Neuronal stem cell (in vitro differentiated cells): ENCODE measurements at regions not wholly inside any gene's neighbourhood (a gene's known extent, or its start where the extent isn't known, plus 50 kb on each side); places are given as distances from the start of the nearest gene placed in this dataset.

Experiments
- DNase-seq: peaks from one replicate; pipeline ENCODE4 v3.0.0-alpha.2; 2013; ENCODE audit warnings: low spot score
- H2AFZ ChIP-seq: one replicate; pipeline ENCODE4 v1.6.1; 2013; ENCODE audit warnings: mild to moderate bottlenecking, low read length, inconsistent platforms
- H2AK5ac ChIP-seq: 2 replicates; pipeline ENCODE4 v1.6.1; 2013; ENCODE audit warnings: low read depth, mild to moderate bottlenecking, inconsistent platforms, low read length, moderate library complexity, mixed read lengths
- H2BK120ac ChIP-seq: 2 replicates; pipeline ENCODE4 v1.6.1; 2013; ENCODE audit warnings: low read depth, mild to moderate bottlenecking, inconsistent platforms, low read length, moderate library complexity, mixed read lengths
- H2BK12ac ChIP-seq: one replicate; pipeline ENCODE4 v1.6.1; 2013; ENCODE audit warnings: low read length, inconsistent platforms
- H2BK15ac ChIP-seq: 2 replicates; pipeline ENCODE4 v1.6.1; 2013; ENCODE audit warnings: mild to moderate bottlenecking, low read length, inconsistent platforms, mixed read lengths
- H2BK5ac ChIP-seq: one replicate; pipeline ENCODE4 v1.6.1; 2013; ENCODE audit warnings: inconsistent platforms, mild to moderate bottlenecking, low read length, moderate library complexity
- H3K14ac ChIP-seq: one replicate; pipeline ENCODE4 v1.6.1; 2013; ENCODE audit warnings: low read length, inconsistent platforms
- H3K18ac ChIP-seq: 2 replicates; pipeline ENCODE4 v1.6.1; 2013; ENCODE audit warnings: low read length, inconsistent platforms
- H3K23ac ChIP-seq: 2 replicates; pipeline ENCODE4 v1.6.1; 2013; ENCODE audit warnings: low read depth, mild to moderate bottlenecking, mixed read lengths, low read length, inconsistent platforms; ENCODE audit not compliant: poor library complexity
- H3K27ac ChIP-seq: replicated peaks from 3 replicates; pipeline ENCODE4 v1.5.1; 2013; ENCODE audit warnings: low read length, inconsistent platforms
- H3K27me3 ChIP-seq, 3 experiments: 2 replicates each; pipeline ENCODE4 v1.6.1; 2013; ENCODE audit warnings: low read length in 3 of 3, mild to moderate bottlenecking in 2 of 3, inconsistent platforms in 1 of 3, low read depth in 1 of 3, mixed read lengths in 1 of 3, moderate library complexity in 1 of 3; ENCODE audit not compliant: control insufficient read depth in 3 of 3, insufficient read depth in 3 of 3
- H3K36me3 ChIP-seq, 2 donors: replicated peaks in 1 of 2; 2 replicates each; pipeline ENCODE4 v1.6.1; 2013; ENCODE audit warnings: low read length in 2 of 2; ENCODE audit not compliant: control insufficient read depth in 2 of 2, insufficient read depth in 2 of 2
- H3K4ac ChIP-seq: 2 replicates; pipeline ENCODE4 v1.6.1; 2013; ENCODE audit warnings: inconsistent platforms, mild to moderate bottlenecking, low read length, moderate library complexity
- H3K4me1 ChIP-seq, 2 donors: 1 replicate in 1 of 2; 2 replicates in 1 of 2; pipeline ENCODE4 v1.6.1; 2013; ENCODE audit warnings: low read length in 2 of 2, low read depth in 1 of 2; ENCODE audit not compliant: control insufficient read depth in 2 of 2, insufficient read depth in 1 of 2
- H3K4me2 ChIP-seq: one replicate; pipeline ENCODE4 v1.6.1; 2013; ENCODE audit warnings: mild to moderate bottlenecking, low read length, inconsistent platforms; ENCODE audit not compliant: insufficient read depth, poor library complexity, severe bottlenecking
- H3K4me3 ChIP-seq, 2 donors: 2 replicates each; pipeline ENCODE4 v1.5.1; 2013; ENCODE audit warnings: low read length in 2 of 2, mild to moderate bottlenecking in 2 of 2, inconsistent platforms in 1 of 2, moderate library complexity in 1 of 2
- H3K79me1 ChIP-seq: one replicate; pipeline ENCODE4 v1.6.1; 2013; ENCODE audit warnings: low read depth, mild to moderate bottlenecking, inconsistent platforms, low read length, moderate library complexity
- H3K9ac ChIP-seq: one replicate; pipeline ENCODE4 v1.6.1; 2013; ENCODE audit warnings: mild to moderate bottlenecking, low read depth, low read length, inconsistent platforms; ENCODE audit not compliant: poor library complexity
- H3K9me3 ChIP-seq, 2 donors: replicated peaks in 1 of 2; 2 replicates each; pipeline versions ENCODE3 to v1.6.1; 2013; ENCODE audit warnings: low read length in 2 of 2, mild to moderate bottlenecking in 2 of 2, inconsistent platforms in 1 of 2, low read depth in 1 of 2, mixed read lengths in 1 of 2, moderate library complexity in 1 of 2; ENCODE audit not compliant: control insufficient read depth in 2 of 2, insufficient read depth in 1 of 2
- H4K8ac ChIP-seq: one replicate; pipeline ENCODE4 v1.6.1; 2013; ENCODE audit warnings: low read depth, mild to moderate bottlenecking, inconsistent platforms, low read length, moderate library complexity
- H4K91ac ChIP-seq: one replicate; pipeline ENCODE4 v1.6.1; 2013; ENCODE audit warnings: low read length, low read depth, mild to moderate bottlenecking, inconsistent platforms; ENCODE audit not compliant: poor library complexity
- WGBS, 2 donors: extraction: QIAGEN DNeasy Blood & Tissue Kit; methylation state at CpG; one replicate each; pipeline ENCODE4 v1.1.7; 2013; ENCODE audit warnings: missing lambda C conversion rate in 2 of 2, mixed read lengths in 1 of 2; ENCODE audit not compliant: insufficient read length in 2 of 2, insufficient replicate concordance in 1 of 2; ENCODE audit errors: extremely low coverage in 2 of 2; 5-methylcytosine and 5-hydroxymethylcytosine counted together

- no peak overlapping the region for H2AK5ac ChIP-seq
- DNase-seq, result no peak
- H2BK12ac ChIP-seq, result no peak overlapping the region
- H4K91ac ChIP-seq, result no peak overlapping the region
- no CpG with 5 or more reads among the region's 4 CpGs for WGBS, 2 donors
- no peak overlapping the region for H2BK15ac ChIP-seq
- no peak overlapping the region for H3K9ac ChIP-seq
- no peak overlapping the region for H3K4ac ChIP-seq
- no peak overlapping the region for H3K4me2 ChIP-seq
- H4K8ac ChIP-seq, result no peak overlapping the region
- no peak overlapping the region for H2BK5ac ChIP-seq
- H3K9me3 ChIP-seq, result no peaks in the 10 kb centered on the region
- no peak overlapping the region for H2BK120ac ChIP-seq
- H2AFZ ChIP-seq, result no peak overlapping the region
- H3K4me3 ChIP-seq, result no peak overlapping the region
- H3K36me3 ChIP-seq, result no peaks in the 10 kb centered on the region
- H3K18ac ChIP-seq, result no peak overlapping the region
- no peaks in the 10 kb centered on the region for H3K27me3 ChIP-seq
- H3K79me1 ChIP-seq, result no peaks in the 10 kb centered on the region
- no peaks in the 10 kb centered on the region for H3K4me1 ChIP-seq
- no peak overlapping the region for H3K23ac ChIP-seq
- no peak overlapping the region for H3K14ac ChIP-seq
- no peak overlapping the region for H3K27ac ChIP-seq
Measured at GRCh38 chr11:105456950-105457349, 152.9 kb upstream of the GRIA4 start.

GRCh38 chr11:105449100-105449734 is 160.7 kb upstream of the GRIA4 start:
- no peaks in the 10 kb centered on the region for H3K27me3 ChIP-seq
- no peak overlapping the region for H3K14ac ChIP-seq
- no peak overlapping the region for H3K27ac ChIP-seq
- no peak for DNase-seq
- H2AFZ ChIP-seq, result no peak overlapping the region
- H3K18ac ChIP-seq, result no peak overlapping the region
- H2AK5ac ChIP-seq, result no peak overlapping the region
- no peak overlapping the region for H2BK120ac ChIP-seq
- H3K4ac ChIP-seq, result no peak overlapping the region
- no peak overlapping the region for H4K8ac ChIP-seq
- H3K9ac ChIP-seq, result no peak overlapping the region
- H2BK5ac ChIP-seq, result no peak overlapping the region
- no peak overlapping the region for H4K91ac ChIP-seq
- H3K36me3 ChIP-seq, result no peaks in the 10 kb centered on the region
- no CpG with 5 or more reads among the region's 2 CpGs for WGBS, 2 donors
- H3K79me1 ChIP-seq, result no peaks in the 10 kb centered on the region
- H2BK12ac ChIP-seq, result no peak overlapping the region
- H3K4me2 ChIP-seq, result no peak overlapping the region
- no peaks in the 10 kb centered on the region for H3K4me1 ChIP-seq
- H3K4me3 ChIP-seq, result no peak overlapping the region
- H3K23ac ChIP-seq, result no peak overlapping the region
- no peak overlapping the region for H2BK15ac ChIP-seq
- peaks cover 0 to 1% of the 10 kb centered on the region in 2 donors for H3K9me3 ChIP-seq

- H3K9ac ChIP-seq, result no peak overlapping the region
- DNase-seq, result no peak
- no peak overlapping the region for H3K14ac ChIP-seq
- H2BK120ac ChIP-seq, result no peak overlapping the region
- H3K4me1 ChIP-seq, result no peaks in the 10 kb centered on the region
- no peak overlapping the region for H4K91ac ChIP-seq
- H2AFZ ChIP-seq, result no peak overlapping the region
- no peak overlapping the region for H3K4me3 ChIP-seq
- no peak overlapping the region for H3K4me2 ChIP-seq
- H4K8ac ChIP-seq, result no peak overlapping the region
- H2BK15ac ChIP-seq, result no peak overlapping the region
- no peak overlapping the region for H2AK5ac ChIP-seq
- peaks cover 0 to 5% of the 10 kb centered on the region in 2 donors for H3K9me3 ChIP-seq
- H3K18ac ChIP-seq, result no peak overlapping the region
- H2BK12ac ChIP-seq, result no peak overlapping the region
- H3K27me3 ChIP-seq, result no peaks in the 10 kb centered on the region
- no peaks in the 10 kb centered on the region for H3K36me3 ChIP-seq
- no peak overlapping the region for H2BK5ac ChIP-seq
- WGBS, 2 donors, result no CpG with 5 or more reads among the region's 4 CpGs
- no peak overlapping the region for H3K4ac ChIP-seq
- H3K23ac ChIP-seq, result no peak overlapping the region
- H3K27ac ChIP-seq, result no peak overlapping the region
- no peaks in the 10 kb centered on the region for H3K79me1 ChIP-seq
Measured at GRCh38 chr11:105448703-105449079, 161.2 kb upstream of the GRIA4 start.

GRCh38 chr11:105447936-105448702 is 161.8 kb upstream of the GRIA4 start:
- Histone ChIP-seq H3K14ac (no peak overlapping the region), H3K36me3 (no peaks in the 10 kb centered on the region)

More at GRCh38 chr11:105447936-105448702, 161.8 kb upstream of the GRIA4 start:
- Histone ChIP-seq H3K23ac (no peak overlapping the region), H3K79me1 (no peaks in the 10 kb centered on the region), H2AFZ (no peak overlapping the region), H3K9me3 (peaks cover 0 to 8% of the 10 kb centered on the region in 2 donors), H3K9ac (no peak overlapping the region), H3K27ac (no peak overlapping the region), H2AK5ac (no peak overlapping the region), H4K8ac (no peak overlapping the region), H3K4ac (no peak overlapping the region), H3K18ac (no peak overlapping the region), H3K4me3 (no peak overlapping the region), H4K91ac (no peak overlapping the region), H2BK120ac (no peak overlapping the region), H3K4me2 (no peak overlapping the region), H3K27me3 (no peaks in the 10 kb centered on the region), H3K4me1 (no peaks in the 10 kb centered on the region), H2BK15ac (no peak overlapping the region), H2BK12ac (no peak overlapping the region), H2BK5ac (no peak overlapping the region)
- DNase-seq, result no peak
- no CpG with 5 or more reads among the region's 1 CpG for WGBS, 2 donors
